NT2/D1 (cell line): ENCODE measurements at regions not wholly inside any gene's neighbourhood (a gene's known extent, or its start where the extent isn't known, plus 50 kb on each side); places are given as distances from the start of the nearest gene placed in this dataset.
"Not testable (repeated sequence)": the region's sequence is repeated elsewhere in the genome, so short reads cannot be mapped to it uniquely, and the experiment has no call there.

ENCODE experiments used
- DNase-seq: peaks from one replicate; pipeline ENCODE4 v3.0.0-alpha.2; 2011; ENCODE audit warnings: low read depth, low spot score
- H3K27me3 ChIP-seq: 2 replicates; pipeline ENCODE4 v1.6.0; 2011; ENCODE audit warnings: mild to moderate bottlenecking; ENCODE audit not compliant: insufficient read length, insufficient read depth
- H3K36me3 ChIP-seq: 2 replicates; pipeline ENCODE4 v1.6.1; 2011; ENCODE audit warnings: mild to moderate bottlenecking, low read length, mixed read lengths; ENCODE audit not compliant: insufficient read depth, insufficient read length
- H3K4me1 ChIP-seq: 2 replicates; pipeline ENCODE4 v1.5.1; 2011; ENCODE audit not compliant: insufficient read depth, insufficient read length
- H3K4me3 ChIP-seq: 2 replicates; pipeline ENCODE4 v1.5.1; 2011; ENCODE audit warnings: low read depth; ENCODE audit not compliant: insufficient read length
- H3K9ac ChIP-seq: 2 replicates; pipeline ENCODE4 v1.6.0; 2011; ENCODE audit warnings: low read depth; ENCODE audit not compliant: insufficient read length
- H3K9me3 ChIP-seq: 2 replicates; pipeline ENCODE4 v1.5.1; 2011; ENCODE audit warnings: mild to moderate bottlenecking, low read length; ENCODE audit not compliant: insufficient read depth
- SUZ12 ChIP-seq: IDR thresholded peaks from 2 replicates; pipeline ENCODE4 v1.6.1; 2011; ENCODE audit not compliant: insufficient read length, insufficient read depth; ENCODE audit errors: extremely low read depth
- YY1 ChIP-seq: IDR thresholded peaks from 2 replicates; pipeline ENCODE4 v1.6.1; 2011; ENCODE audit not compliant: insufficient read length, insufficient read depth
- ZNF274 ChIP-seq: IDR thresholded peaks from 2 replicates; pipeline ENCODE4 v1.6.1; 2011; ENCODE audit warnings: mild to moderate bottlenecking, low read depth, low read length

GRCh38 chr20:11697055-11697454, 220.6 kb upstream of the BTBD3 start:
- H3K9ac ChIP-seq, result no peak overlapping the region
- TF ChIP-seq YY1, result no peak
- no peak for TF ChIP-seq SUZ12
- TF ChIP-seq ZNF274, result no peak

DNA sequence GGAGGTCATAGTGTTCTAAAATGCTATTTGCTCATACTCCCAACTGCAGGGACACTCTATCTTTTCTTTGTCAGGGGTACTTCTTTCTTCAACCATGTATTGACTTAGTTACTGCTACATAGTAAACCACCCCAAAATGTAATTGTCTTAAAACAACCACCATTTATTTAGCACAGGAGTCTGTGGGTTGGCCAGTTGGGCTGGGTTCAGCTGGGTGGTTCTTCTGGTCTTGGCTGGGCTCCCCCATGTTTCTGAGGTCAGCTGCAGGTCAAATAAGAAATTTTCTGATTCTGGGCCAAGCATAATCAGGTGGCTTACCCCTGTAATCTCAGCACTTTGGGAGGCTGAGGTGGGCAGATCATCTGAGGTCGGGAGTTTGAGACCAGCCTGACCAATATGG, 220.0 kb upstream of the BTBD3 start:
- Histone ChIP-seq H3K27me3 (no peaks in the 10 kb centered on the region), H3K4me1 (no peaks in the 10 kb centered on the region), H3K4me3 (no peak overlapping the region), H3K9ac (no peak overlapping the region), H3K9me3 (peaks cover 7% of the 10 kb centered on the region; the same call in 1 of the 2 replicates), H3K36me3 (no peaks in the 10 kb centered on the region)
- no peak for DNase-seq
- no peak for TF ChIP-seq SUZ12
- no peak for TF ChIP-seq YY1
- no peak for TF ChIP-seq ZNF274

More at GRCh38 chr20:11697055-11697454, 220.6 kb upstream of the BTBD3 start:
- Histone ChIP-seq H3K4me3 (no peak overlapping the region), H3K9me3 (peaks cover 7% of the 10 kb centered on the region; the same call in 1 of the 2 replicates), H3K36me3 (no peaks in the 10 kb centered on the region), H3K27me3 (no peaks in the 10 kb centered on the region), H3K4me1 (no peaks in the 10 kb centered on the region)
- DNase-seq, result no peak

DNA sequence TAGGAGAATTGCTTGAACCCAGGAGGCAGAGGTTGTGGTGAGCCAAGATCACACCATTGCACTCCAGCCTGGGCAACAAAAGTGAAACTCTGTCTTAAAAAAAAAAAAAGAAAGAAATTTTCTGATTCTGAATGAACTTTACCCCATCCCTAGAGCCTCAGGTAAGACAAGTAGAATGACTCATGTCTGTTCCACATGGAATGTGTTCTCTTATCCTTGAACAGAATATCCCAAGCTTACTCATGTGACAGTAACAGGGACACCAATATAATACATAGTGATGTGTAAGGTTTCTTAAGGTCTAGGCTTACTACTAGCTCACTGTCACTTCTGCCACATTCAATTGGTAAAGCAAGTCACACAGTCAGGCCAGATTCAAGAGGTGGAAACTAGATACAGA, 219.6 kb upstream of the BTBD3 start:
- DNase-seq, result no peak
- TF ChIP-seq SUZ12, result no peak
- TF ChIP-seq YY1, result no peak
- TF ChIP-seq ZNF274, result no peak
- Histone ChIP-seq H3K27me3 (no peaks in the 10 kb centered on the region), H3K9me3 (peaks cover 7% of the 10 kb centered on the region; the same call in 1 of the 2 replicates), H3K4me3 (no peak overlapping the region), H3K36me3 (no peaks in the 10 kb centered on the region), H3K9ac (no peak overlapping the region), H3K4me1 (no peaks in the 10 kb centered on the region)

DNA sequence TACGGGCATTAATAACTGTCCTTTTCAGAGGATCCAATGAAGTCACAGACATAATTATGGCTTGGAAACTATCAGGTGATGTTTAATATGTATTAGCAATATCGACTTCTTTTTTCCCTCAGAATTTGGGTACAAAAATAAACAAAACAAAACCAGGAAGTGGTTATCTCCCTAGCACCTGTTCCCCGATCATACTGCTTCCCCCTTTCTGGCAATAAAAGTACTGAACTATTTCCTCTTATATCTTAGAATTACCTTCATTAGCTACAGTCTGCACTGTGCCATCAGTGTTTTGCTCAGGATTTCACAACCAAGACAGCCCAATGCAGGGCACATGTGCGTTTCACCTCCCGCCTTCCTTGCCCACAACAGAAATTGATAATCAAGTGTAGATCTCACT, 216.9 kb upstream of the BTBD3 start:
- Histone ChIP-seq H3K4me1 (no peaks in the 10 kb centered on the region), H3K9me3 (peaks cover 7% of the 10 kb centered on the region; the same call in 1 of the 2 replicates), H3K36me3 (no peaks in the 10 kb centered on the region), H3K4me3 (no peak overlapping the region), H3K27me3 (no peaks in the 10 kb centered on the region), H3K9ac (no peak overlapping the region)
- no peak for TF ChIP-seq ZNF274
- TF ChIP-seq YY1, result no peak
- TF ChIP-seq SUZ12, result no peak
- no peak for DNase-seq

- no peaks in the 10 kb centered on the region for H3K4me1 ChIP-seq
- no peaks in the 10 kb centered on the region for H3K36me3 ChIP-seq
- TF ChIP-seq SUZ12 (no peak), YY1 (no peak), ZNF274 (no peak)
- no peak overlapping the region for H3K9ac ChIP-seq
- no peaks in the 10 kb centered on the region for H3K9me3 ChIP-seq
- DNase-seq, result no peak
- no peaks in the 10 kb centered on the region for H3K27me3 ChIP-seq
- H3K4me3 ChIP-seq, result no peak overlapping the region
Measured at GRCh38 chr20:11702721-11703518, 214.8 kb upstream of the BTBD3 start.

- no peaks in the 10 kb centered on the region for H3K36me3 ChIP-seq
- no peaks in the 10 kb centered on the region for H3K27me3 ChIP-seq
- no peak overlapping the region for H3K4me3 ChIP-seq
- no peak for TF ChIP-seq ZNF274
- TF ChIP-seq SUZ12, result no peak
- TF ChIP-seq YY1, result no peak
- no peaks in the 10 kb centered on the region for H3K4me1 ChIP-seq
- no peaks in the 10 kb centered on the region for H3K9me3 ChIP-seq
- no peak overlapping the region for H3K9ac ChIP-seq
- no peak for DNase-seq
Measured at GRCh38 chr20:11705512-11705911, 212.2 kb upstream of the BTBD3 start.

GRCh38 chr20:11708223-11708622, 209.5 kb upstream of the BTBD3 start:
- not testable (repeated sequence) for H3K9me3 ChIP-seq, H3K36me3 ChIP-seq, H3K9ac ChIP-seq, H3K4me3 ChIP-seq, H3K27me3 ChIP-seq, DNase-seq, H3K4me1 ChIP-seq
